ENCODE measurements at regions not wholly inside any gene's neighbourhood (a gene's known extent, or its start where the extent isn't known, plus 50 kb on each side); places are given as distances from the start of the nearest gene placed in this dataset.

DNA sequence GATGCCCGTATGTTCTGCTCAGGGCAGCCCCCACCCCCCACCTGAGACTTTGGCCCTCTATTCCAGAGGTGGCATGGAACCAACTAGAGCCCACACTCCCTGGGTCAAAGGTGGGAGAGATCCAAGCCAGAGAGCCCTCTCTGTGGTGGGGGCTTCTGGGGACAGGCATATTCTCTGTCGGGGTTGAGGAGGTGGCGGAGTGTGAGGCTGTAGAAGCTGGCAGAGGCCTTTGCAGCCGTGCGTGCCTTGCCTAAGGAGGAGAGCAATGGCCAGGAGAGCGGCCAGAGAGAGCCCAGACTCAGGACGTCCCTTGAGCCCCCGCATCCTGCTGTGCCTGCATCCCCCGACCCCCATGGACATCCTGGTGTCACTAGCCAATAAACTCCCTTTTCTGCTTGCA is 79.2 kb upstream of the HPCAL1 start:
- H3K9ac ChIP-seq (ENCODE audit: insufficient read depth in 1 of 2, low read depth in 2 of 2, low read length in 2 of 2) = no peak overlapping the region; a peak in 1 of 4 replicates
- BruUV-seq (replicated peaks) = no TSS peak
- ChIA-PET CTCF (ENCODE audit: low intra/inter-chr PET ratio) (no interaction called here), POLR2A (no interaction called here)
- H3K79me2 ChIP-seq (ENCODE audit: control insufficient read depth, insufficient read depth, low read length) = no peaks in the 10 kb centered on the region
- H3K9me1 ChIP-seq (ENCODE audit: control insufficient read depth, insufficient read depth, low read length) = no peaks in the 10 kb centered on the region
- no peaks in the 10 kb centered on the region for H3K36me3 ChIP-seq (ENCODE audit: control insufficient read depth, insufficient read depth, low read length)
- H2AFZ ChIP-seq (ENCODE audit: low read depth, low read length) = no peak overlapping the region
- H3K4me1 ChIP-seq (replicated peaks in 1 of 2; ENCODE audit: control insufficient read depth in 2 of 2, insufficient read depth in 2 of 2, low read length in 2 of 2) = peaks cover 2 to 16% of the 10 kb centered on the region in 2 experiments; a peak in 3 of 5 replicates
- no peak overlapping the region for H3K4me3 ChIP-seq
- FAIRE-seq (no peak), DNase-seq (ENCODE audit: extremely low read depth in 1 of 4, low spot score in 3 of 4) (no peak), ATAC-seq (no peak)
- H3K27me3 ChIP-seq (ENCODE audit: control insufficient read depth in 2 of 2, insufficient read depth in 2 of 2, low read length in 2 of 2) = peaks cover 0 to 10% of the 10 kb centered on the region in 2 experiments; a peak in 2 of 5 replicates
- H3K9me3 ChIP-seq (replicated peaks; ENCODE audit: control insufficient read depth, insufficient read depth, low read depth, low read length) = no peaks in the 10 kb centered on the region
- H4K20me1 ChIP-seq (replicated peaks; ENCODE audit: control insufficient read depth, insufficient read depth, low read length) = no peaks in the 10 kb centered on the region
- in situ Hi-C loops (cut with MboI) = no loop called here
- intact Hi-C loops (cut with micrococcal nuclease) = loop anchor here (5.0 kb wide), 1 partner anchor 214 kb away; no protein-coding TSS in a partner anchor
- 44% methylated on average over 8 of the region's 9 CpGs for WGBS (ENCODE audit: insufficient coverage, low coverage, missing lambda C conversion rate)
- no peak overlapping the region for H3K27ac ChIP-seq (ENCODE audit: extremely low read depth, low read depth, low read length)
- no peak overlapping the region for H3K4me2 ChIP-seq (ENCODE audit: insufficient read depth, low read length)
- TF ChIP-seq BHLHE40 (IDR thresholded peaks at IDR 0.05; ENCODE audit: low read length) = no peak
- no peak for TF ChIP-seq ZFPM2 (CRISPR knock-in tag; IDR thresholded peaks at IDR 0.05)
- TF ChIP-seq, protein P1, sequence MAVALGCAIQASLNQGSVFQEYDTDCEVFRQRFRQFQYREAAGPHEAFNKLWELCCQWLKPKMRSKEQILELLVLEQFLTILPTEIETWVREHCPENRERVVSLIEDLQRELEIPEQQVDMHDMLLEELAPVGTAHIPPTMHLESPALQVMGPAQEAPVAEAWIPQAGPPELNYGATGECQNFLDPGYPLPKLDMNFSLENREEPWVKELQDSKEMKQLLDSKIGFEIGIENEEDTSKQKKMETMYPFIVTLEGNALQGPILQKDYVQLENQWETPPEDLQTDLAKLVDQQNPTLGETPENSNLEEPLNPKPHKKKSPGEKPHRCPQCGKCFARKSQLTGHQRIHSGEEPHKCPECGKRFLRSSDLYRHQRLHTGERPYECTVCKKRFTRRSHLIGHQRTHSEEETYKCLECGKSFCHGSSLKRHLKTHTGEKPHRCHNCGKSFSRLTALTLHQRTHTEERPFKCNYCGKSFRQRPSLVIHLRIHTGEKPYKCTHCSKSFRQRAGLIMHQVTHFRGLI (CRISPR knock-in tag; IDR thresholded peaks at IDR 0.05) = no peak
- TF ChIP-seq SNRNP70 (optimal IDR thresholded peaks at IDR 0.05; ENCODE audit: low read depth, low read length) = no peak
- no peak for TF ChIP-seq FOXJ2 (tag; IDR thresholded peaks at IDR 0.05)
- no peak for TF ChIP-seq BRF1 (IDR thresholded peaks at IDR 0.05; ENCODE audit: borderline replicate concordance, extremely low read depth, insufficient read length)
- TF ChIP-seq ARID1B (IDR thresholded peaks at IDR 0.05) = no peak

Measured in K562 (cell line).